Spleen (tissue), 7 donors: ENCODE measurements at regions not wholly inside any gene's neighbourhood (a gene's known extent, or its start where the extent isn't known, plus 50 kb on each side); places are given as distances from the start of the nearest gene placed in this dataset.

Source experiments
- POLR2A ChIP-seq, 3 donors: fragments of 450-650 bp; IDR thresholded peaks; one replicate each; pipeline ENCODE4 v1.5.1; 2017; ENCODE audit warnings: antibody characterized with exemption in 3 of 3, mild to moderate bottlenecking in 1 of 3
- POLR2AphosphoS5 ChIP-seq, 3 donors: sonication (generic); formaldehyde crosslinking; IDR thresholded peaks; one replicate each; pipeline ENCODE4 v1.5.1; 2017; ENCODE audit warnings: antibody characterized with exemption in 3 of 3
- TF ChIP-seq, protein P1 (sequence below), 11 experiments: fragments of 200-600 bp in 7 of 11; fragments of 450-650 bp in 4 of 11; sonication (generic) in 4 of 11; IDR thresholded peaks in 8 of 11; conservative IDR thresholded peaks in 3 of 11; 1 replicate in 7 of 11; 2 replicates in 4 of 11; pipeline versions ENCODE4 v1.4.0 to v1.8.0; 2016 to 2021; ENCODE audit warnings: antibody characterized with exemption in 11 of 11, inconsistent platforms in 4 of 11, mild to moderate bottlenecking in 1 of 11
- donor health status: DM: no; HTN: no; CAD: no; lungs with moderate emphysema.
- donor health status: DM: no; HTN: no; CAD: no.
- donor health status: DM: no; HTN: no; CAD: no.

DNA sequence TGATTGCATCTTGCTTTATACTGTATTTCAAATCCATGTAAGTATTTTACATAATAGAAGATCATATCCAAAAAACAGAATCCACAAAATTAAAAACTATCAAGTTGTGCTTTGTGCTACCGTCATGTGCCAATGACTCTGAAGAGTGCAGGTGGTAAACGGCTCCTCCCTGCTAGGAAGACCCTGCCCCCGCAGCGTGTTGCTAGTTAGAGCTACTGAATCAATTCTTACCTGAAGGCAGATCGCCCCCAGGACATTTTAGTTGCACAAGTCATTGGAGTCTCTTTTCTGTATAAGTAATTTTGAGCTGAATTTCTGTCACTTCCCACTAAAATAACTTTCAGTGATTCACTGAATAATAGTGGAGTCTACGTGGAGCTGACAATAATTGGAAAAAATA, 599.5 kb upstream of the ZFP42 start:
- TF ChIP-seq, protein P1, sequence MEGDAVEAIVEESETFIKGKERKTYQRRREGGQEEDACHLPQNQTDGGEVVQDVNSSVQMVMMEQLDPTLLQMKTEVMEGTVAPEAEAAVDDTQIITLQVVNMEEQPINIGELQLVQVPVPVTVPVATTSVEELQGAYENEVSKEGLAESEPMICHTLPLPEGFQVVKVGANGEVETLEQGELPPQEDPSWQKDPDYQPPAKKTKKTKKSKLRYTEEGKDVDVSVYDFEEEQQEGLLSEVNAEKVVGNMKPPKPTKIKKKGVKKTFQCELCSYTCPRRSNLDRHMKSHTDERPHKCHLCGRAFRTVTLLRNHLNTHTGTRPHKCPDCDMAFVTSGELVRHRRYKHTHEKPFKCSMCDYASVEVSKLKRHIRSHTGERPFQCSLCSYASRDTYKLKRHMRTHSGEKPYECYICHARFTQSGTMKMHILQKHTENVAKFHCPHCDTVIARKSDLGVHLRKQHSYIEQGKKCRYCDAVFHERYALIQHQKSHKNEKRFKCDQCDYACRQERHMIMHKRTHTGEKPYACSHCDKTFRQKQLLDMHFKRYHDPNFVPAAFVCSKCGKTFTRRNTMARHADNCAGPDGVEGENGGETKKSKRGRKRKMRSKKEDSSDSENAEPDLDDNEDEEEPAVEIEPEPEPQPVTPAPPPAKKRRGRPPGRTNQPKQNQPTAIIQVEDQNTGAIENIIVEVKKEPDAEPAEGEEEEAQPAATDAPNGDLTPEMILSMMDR (IDR thresholded peaks at IDR 0.05 in 8 of 11, conservative IDR thresholded peaks at IDR 0.05 in 3 of 11), result no peak
- TF ChIP-seq POLR2A (IDR thresholded peaks at IDR 0.05), result no peak
- TF ChIP-seq POLR2AphosphoS5 (IDR thresholded peaks at IDR 0.05), result no peak
